Body of pancreas (tissue), 4 donors: ENCODE measurements at regions not wholly inside any gene's neighbourhood (a gene's known extent, or its start where the extent isn't known, plus 50 kb on each side); places are given as distances from the start of the nearest gene placed in this dataset.

Experiments used
- CTCF ChIP-seq, 7 experiments: fragments of 450-650 bp in 4 of 7; fragments of 200-600 bp in 3 of 7; sonication (generic) in 3 of 7; IDR thresholded peaks; one replicate each; pipeline ENCODE4 v1.5.1; 2016 to 2019; ENCODE audit warnings: antibody characterized with exemption in 7 of 7
- POLR2A ChIP-seq, 3 donors: fragments of 450-650 bp; IDR thresholded peaks; one replicate each; pipeline ENCODE4 v1.6.1; 2016; ENCODE audit warnings: antibody characterized with exemption in 3 of 3, mild to moderate bottlenecking in 2 of 3

GRCh38 chr4:13181681-13182080 is 302.5 kb downstream of the RAB28 start:
- TF ChIP-seq CTCF (IDR thresholded peaks at IDR 0.05) (no peak), POLR2A (IDR thresholded peaks at IDR 0.05) (no peak)
